Naive B cell (primary cell): ENCODE measurements at regions not wholly inside any gene's neighbourhood (a gene's known extent, or its start where the extent isn't known, plus 50 kb on each side); places are given as distances from the start of the nearest gene placed in this dataset.
"Not testable (repeated sequence)": the region's sequence is repeated elsewhere in the genome, so short reads cannot be mapped to it uniquely, and the experiment has no call there.

Experiments
- ATAC-seq, 2 donors: fragments of 150-1000 bp; cut with Tn5 transposase; 2 replicates each; pipeline ENCODE4 v1.10.0; 2021; ENCODE audit warnings: low read depth in 2 of 2, mild to moderate bottlenecking in 2 of 2, moderate library complexity in 2 of 2
- DNase-seq: peaks from one replicate; pipeline ENCODE4 v3.0.0; 2022
- H3K27ac Mint-ChIP-seq, 6 donors: one replicate each; pipeline ENCODE4 v1.8.0; 2020 to 2022; ENCODE audit warnings: mild to moderate bottlenecking in 6 of 6, mixed read lengths in 6 of 6, moderate library complexity in 5 of 6, inconsistent platforms in 2 of 6
- H3K27me3 Mint-ChIP-seq, 3 donors: one replicate each; pipeline ENCODE4 v1.8.0; 2021 to 2022; ENCODE audit warnings: mixed read lengths in 3 of 3, mild to moderate bottlenecking in 1 of 3
- H3K36me3 Mint-ChIP-seq, 2 donors: one replicate each; pipeline ENCODE4 v1.8.0; 2020 to 2022; ENCODE audit warnings: mixed read lengths in 2 of 2, inconsistent platforms in 1 of 2, mild to moderate bottlenecking in 1 of 2
- H3K4me1 Mint-ChIP-seq, 3 donors: one replicate each; pipeline ENCODE4 v1.8.0; 2020 to 2022; ENCODE audit warnings: mixed read lengths in 3 of 3, inconsistent platforms in 1 of 3, mild to moderate bottlenecking in 1 of 3, moderate library complexity in 1 of 3
- H3K4me3 Mint-ChIP-seq, 8 donors: one replicate each; pipeline ENCODE4 v1.8.0; 2020 to 2022; ENCODE audit warnings: mild to moderate bottlenecking in 8 of 8, mixed read lengths in 8 of 8, moderate library complexity in 8 of 8, inconsistent platforms in 2 of 8
- H3K9me3 Mint-ChIP-seq, 7 donors: one replicate each; pipeline ENCODE4 v1.8.0; 2020 to 2022; ENCODE audit warnings: mixed read lengths in 7 of 7, mild to moderate bottlenecking in 5 of 7, inconsistent platforms in 2 of 7, moderate library complexity in 1 of 7

GRCh38 chr4:28787947-28788346 lies 1927.3 kb downstream of the STIM2 start:
- ATAC-seq: no peak
- Mint-ChIP-seq H3K36me3 (no peaks in the 10 kb centered on the region), H3K4me1 (no peaks in the 10 kb centered on the region), H3K27ac (no peak overlapping the region), H3K27me3 (no peaks in the 10 kb centered on the region), H3K9me3 (peaks cover 0 to 10% (median 3%) of the 10 kb centered on the region in 7 donors), H3K4me3 (no peak overlapping the region)
- no peak for DNase-seq

GRCh38 chr4:28788929-28789490 lies 1928.4 kb downstream of the STIM2 start:
- Mint-ChIP-seq H3K27ac (no peak overlapping the region), H3K9me3 (peaks cover 0 to 10% (median 3%) of the 10 kb centered on the region in 7 donors), H3K4me1 (no peaks in the 10 kb centered on the region), H3K4me3 (peak overlapping the region in 1 of 8 donors; percentile 55), H3K36me3 (no peaks in the 10 kb centered on the region), H3K27me3 (no peaks in the 10 kb centered on the region)
- DNase-seq: no peak
- no peak for ATAC-seq

- no peaks in the 10 kb centered on the region for H3K27me3 Mint-ChIP-seq
- no peak overlapping the region for H3K4me3 Mint-ChIP-seq
- H3K9me3 Mint-ChIP-seq: peaks cover 0 to 10% (median 5%) of the 10 kb centered on the region in 7 donors
- H3K36me3 Mint-ChIP-seq: no peaks in the 10 kb centered on the region
- ATAC-seq (no peak), DNase-seq (no peak)
- no peak overlapping the region for H3K27ac Mint-ChIP-seq
- no peaks in the 10 kb centered on the region for H3K4me1 Mint-ChIP-seq
Observed at GRCh38 chr4:28792917-28793597, 1927.1 kb upstream of the PCDH7 start.

- H3K4me1 Mint-ChIP-seq: no peaks in the 10 kb centered on the region
- no peak overlapping the region for H3K4me3 Mint-ChIP-seq
- no peaks in the 10 kb centered on the region for H3K27me3 Mint-ChIP-seq
- DNase-seq: no peak
- no peak overlapping the region for H3K27ac Mint-ChIP-seq
- no peak for ATAC-seq
- peaks cover 0 to 4% (median 0%) of the 10 kb centered on the region in 7 donors for H3K9me3 Mint-ChIP-seq
- H3K36me3 Mint-ChIP-seq: no peaks in the 10 kb centered on the region
Observed at GRCh38 chr4:28799696-28800095, 1920.5 kb upstream of the PCDH7 start.

GRCh38 chr4:28811025-28811424 lies 1909.1 kb upstream of the PCDH7 start:
- H3K4me3 Mint-ChIP-seq: no peak overlapping the region
- H3K27me3 Mint-ChIP-seq: no peaks in the 10 kb centered on the region
- H3K36me3 Mint-ChIP-seq: peaks cover 0 to under 1% of the 10 kb centered on the region in 2 donors
- peaks cover 5 to 38% (median 14%) of the 10 kb centered on the region in 7 donors for H3K9me3 Mint-ChIP-seq
- no peaks in the 10 kb centered on the region for H3K4me1 Mint-ChIP-seq
- ATAC-seq (no peak), DNase-seq (no peak)
- H3K27ac Mint-ChIP-seq: no peak overlapping the region

- H3K4me1 Mint-ChIP-seq: no peaks in the 10 kb centered on the region
- ATAC-seq: no peak
- no peak overlapping the region for H3K4me3 Mint-ChIP-seq
- no peak overlapping the region for H3K27ac Mint-ChIP-seq
- H3K9me3 Mint-ChIP-seq: peaks cover 0 to 11% (median 8%) of the 10 kb centered on the region in 7 donors
- H3K27me3 Mint-ChIP-seq: no peaks in the 10 kb centered on the region
- no peaks in the 10 kb centered on the region for H3K36me3 Mint-ChIP-seq
- no peak for DNase-seq
Observed at GRCh38 chr4:28822163-28822562, 1898.0 kb upstream of the PCDH7 start.

GRCh38 chr4:28827866-28828265 lies 1892.3 kb upstream of the PCDH7 start:
- DNase-seq (no peak), ATAC-seq (no peak)
- no peak overlapping the region for H3K27ac Mint-ChIP-seq
- no peaks in the 10 kb centered on the region for H3K27me3 Mint-ChIP-seq
- no peaks in the 10 kb centered on the region for H3K36me3 Mint-ChIP-seq
- H3K9me3 Mint-ChIP-seq: peaks cover 0 to 13% (median 5%) of the 10 kb centered on the region in 7 donors
- H3K4me3 Mint-ChIP-seq: no peak overlapping the region
- H3K4me1 Mint-ChIP-seq: no peaks in the 10 kb centered on the region

- H3K27me3 Mint-ChIP-seq: no peaks in the 10 kb centered on the region
- no peak overlapping the region for H3K4me3 Mint-ChIP-seq
- no peaks in the 10 kb centered on the region for H3K36me3 Mint-ChIP-seq
- no peak overlapping the region for H3K27ac Mint-ChIP-seq
- no peak for ATAC-seq
- no peak for DNase-seq
- peaks cover 0 to 13% (median 3%) of the 10 kb centered on the region in 7 donors for H3K9me3 Mint-ChIP-seq
- H3K4me1 Mint-ChIP-seq: no peaks in the 10 kb centered on the region
Observed at GRCh38 chr4:28831867-28832266, 1888.3 kb upstream of the PCDH7 start.

GRCh38 chr4:28832444-28832843 lies 1887.7 kb upstream of the PCDH7 start:
- peaks cover 0 to 13% (median 2%) of the 10 kb centered on the region in 7 donors for H3K9me3 Mint-ChIP-seq
- DNase-seq (no peak), ATAC-seq (no peak)
- H3K36me3 Mint-ChIP-seq: no peaks in the 10 kb centered on the region
- no peak overlapping the region for H3K4me3 Mint-ChIP-seq
- no peaks in the 10 kb centered on the region for H3K4me1 Mint-ChIP-seq
- H3K27me3 Mint-ChIP-seq: no peaks in the 10 kb centered on the region
- no peak overlapping the region for H3K27ac Mint-ChIP-seq

- Mint-ChIP-seq H3K36me3 (no peaks in the 10 kb centered on the region), H3K4me3 (no peak overlapping the region), H3K4me1 (no peaks in the 10 kb centered on the region), H3K9me3 (peaks cover 0 to 10% (median 3%) of the 10 kb centered on the region in 7 donors), H3K27ac (no peak overlapping the region), H3K27me3 (no peaks in the 10 kb centered on the region)
- no peak for DNase-seq
- ATAC-seq: no peak
Observed at GRCh38 chr4:28834120-28834519, 1886.0 kb upstream of the PCDH7 start.

- Mint-ChIP-seq H3K27me3 (no peaks in the 10 kb centered on the region), H3K4me3 (no peak overlapping the region), H3K36me3 (no peaks in the 10 kb centered on the region), H3K9me3 (peaks cover 0 to 8% (median 3%) of the 10 kb centered on the region in 7 donors), H3K27ac (no peak overlapping the region), H3K4me1 (no peaks in the 10 kb centered on the region)
- DNase-seq (no peak), ATAC-seq (no peak)
Observed at GRCh38 chr4:28835501-28835900, 1884.7 kb upstream of the PCDH7 start.

- Mint-ChIP-seq H3K36me3 (no peaks in the 10 kb centered on the region), H3K27me3 (no peaks in the 10 kb centered on the region), H3K9me3 (peaks cover 0 to 16% (median 5%) of the 10 kb centered on the region in 7 donors), H3K4me3 (no peak overlapping the region), H3K27ac (no peak overlapping the region), H3K4me1 (no peaks in the 10 kb centered on the region)
- ATAC-seq (no peak), DNase-seq (no peak)
Observed at GRCh38 chr4:28842271-28842670, 1877.9 kb upstream of the PCDH7 start.

GRCh38 chr4:28845158-28845557 lies 1875.0 kb upstream of the PCDH7 start:
- H3K27ac Mint-ChIP-seq: no peak overlapping the region
- no peaks in the 10 kb centered on the region for H3K27me3 Mint-ChIP-seq
- H3K9me3 Mint-ChIP-seq: peaks cover 0 to 12% (median 9%) of the 10 kb centered on the region in 7 donors
- ATAC-seq: no peak
- no peak overlapping the region for H3K4me3 Mint-ChIP-seq
- H3K4me1 Mint-ChIP-seq: no peaks in the 10 kb centered on the region
- no peaks in the 10 kb centered on the region for H3K36me3 Mint-ChIP-seq
- no peak for DNase-seq

- not testable (repeated sequence) for H3K36me3 Mint-ChIP-seq, ATAC-seq, H3K27ac Mint-ChIP-seq, H3K4me3 Mint-ChIP-seq, H3K4me1 Mint-ChIP-seq, DNase-seq, H3K27me3 Mint-ChIP-seq
- H3K9me3 Mint-ChIP-seq: peaks cover 0 to 13% (median 10%) of the 10 kb centered on the region in 7 donors
Observed at GRCh38 chr4:28857028-28857427, 1863.1 kb upstream of the PCDH7 start.
